Prostate gland (tissue), 2 donors: ENCODE measurements at regions not wholly inside any gene's neighbourhood (a gene's known extent, or its start where the extent isn't known, plus 50 kb on each side); places are given as distances from the start of the nearest gene placed in this dataset.

Source experiments
- DNase-seq: peaks from one replicate; pipeline ENCODE4 v3.0.0-alpha.2; 2019; ENCODE audit warnings: low spot score
- H3K27ac ChIP-seq, 2 donors: fragments of 200-600 bp; sonication (generic); 2 replicates each; pipeline ENCODE4 v1.5.1; 2017 to 2019
- H3K27me3 ChIP-seq: fragments of 200-600 bp; sonication (generic); replicated peaks from 2 replicates; pipeline ENCODE4 v1.5.1; 2019; ENCODE audit not compliant: insufficient read depth
- H3K36me3 ChIP-seq, 2 donors: fragments of 200-600 bp; sonication (generic); 1 replicate in 1 of 2; 2 replicates in 1 of 2; pipeline versions ENCODE4 v1.5.1 to v1.8.1; 2017 to 2019
- H3K4me1 ChIP-seq: fragments of 200-600 bp; sonication (generic); replicated peaks from 2 replicates; pipeline ENCODE4 v1.5.1; 2019
- H3K4me3 ChIP-seq, 2 donors: fragments of 200-600 bp; sonication (generic); 2 replicates each; pipeline ENCODE4 v1.5.1; 2017 to 2019
- H3K9me3 ChIP-seq: fragments of 200-600 bp; sonication (generic); 2 replicates; pipeline ENCODE4 v1.5.1; 2017
- CTCF ChIP-seq, 4 experiments: fragments of 200-600 bp in 2 of 4; fragments of 450-650 bp in 2 of 4; sonication (generic) in 2 of 4; IDR thresholded peaks; 1 replicate in 3 of 4; 2 replicates in 1 of 4; pipeline ENCODE4 v1.5.1; 2016 to 2019; ENCODE audit warnings: antibody characterized with exemption in 4 of 4, mild to moderate bottlenecking in 2 of 4, moderate library complexity in 2 of 4
- POLR2A ChIP-seq: fragments of 450-650 bp; IDR thresholded peaks from one replicate; pipeline ENCODE4 v1.6.1; 2016; ENCODE audit warnings: antibody characterized with exemption, mild to moderate bottlenecking
- POLR2AphosphoS5 ChIP-seq: sonication (generic); formaldehyde crosslinking; IDR thresholded peaks from one replicate; pipeline ENCODE4 v1.6.1; 2017; ENCODE audit warnings: antibody characterized with exemption
- WGBS: methylation state at CpG from one replicate; pipeline ENCODE4 v1.1.5; 2018; 5-methylcytosine and 5-hydroxymethylcytosine counted together
- intact Hi-C: fragments of 100-400 bp; cut with DNase I; formaldehyde crosslinking; loops from one replicate; pipeline ENCODE4 v1.14.2; 2022

GRCh38 chr17:15031975-15032374, 233.2 kb downstream of the PMP22 start:
- DNase-seq: no peak
- Histone ChIP-seq H3K27me3 (peaks cover 2% of the 10 kb centered on the region), H3K36me3 (no peaks in the 10 kb centered on the region), H3K27ac (no peak overlapping the region), H3K4me1 (no peaks in the 10 kb centered on the region), H3K4me3 (no peak overlapping the region), H3K9me3 (no peaks in the 10 kb centered on the region)
- intact Hi-C loops: no loop called here
- TF ChIP-seq POLR2A (no peak), POLR2AphosphoS5 (no peak), CTCF (IDR thresholded peaks at IDR 0.05) (no peak)
- WGBS: 33% methylated on average over 3 of the region's 3 CpGs

- H3K27ac ChIP-seq: no peak overlapping the region
- no peak for DNase-seq
- no peaks in the 10 kb centered on the region for H3K36me3 ChIP-seq
- 77% methylated on average over 1 of the region's 1 CpG for WGBS
- H3K4me3 ChIP-seq: no peak overlapping the region
- intact Hi-C loops: no loop called here
- no peak for TF ChIP-seq POLR2A
- no peak for TF ChIP-seq CTCF (IDR thresholded peaks at IDR 0.05)
- TF ChIP-seq POLR2AphosphoS5: no peak
- no peaks in the 10 kb centered on the region for H3K9me3 ChIP-seq
- no peaks in the 10 kb centered on the region for H3K4me1 ChIP-seq
- peaks cover 2% of the 10 kb centered on the region for H3K27me3 ChIP-seq
These were observed 235.7 kb downstream of the PMP22 start for GRCh38 chr17:15029469-15029868.

GRCh38 chr17:15027853-15028252, 237.3 kb downstream of the PMP22 start:
- no peak overlapping the region for H3K27ac ChIP-seq
- no peak overlapping the region for H3K4me3 ChIP-seq
- 91% methylated on average over 1 of the region's 1 CpG for WGBS
- TF ChIP-seq POLR2A (no peak), POLR2AphosphoS5 (no peak), CTCF (IDR thresholded peaks at IDR 0.05) (no peak)
- no peaks in the 10 kb centered on the region for H3K36me3 ChIP-seq
- H3K9me3 ChIP-seq: no peaks in the 10 kb centered on the region
- peaks cover 2% of the 10 kb centered on the region for H3K27me3 ChIP-seq
- H3K4me1 ChIP-seq: no peaks in the 10 kb centered on the region
- intact Hi-C loops: no loop called here
- DNase-seq: no peak

GRCh38 chr17:15026088-15026487, 239.0 kb downstream of the PMP22 start:
- no peaks in the 10 kb centered on the region for H3K4me1 ChIP-seq
- H3K36me3 ChIP-seq: no peaks in the 10 kb centered on the region
- WGBS: 85% methylated on average over 2 of the region's 2 CpGs
- TF ChIP-seq POLR2AphosphoS5: no peak
- TF ChIP-seq CTCF (IDR thresholded peaks at IDR 0.05): no peak
- no peak for TF ChIP-seq POLR2A
- H3K4me3 ChIP-seq: no peak overlapping the region
- intact Hi-C loops: no loop called here
- no peaks in the 10 kb centered on the region for H3K9me3 ChIP-seq
- no peaks in the 10 kb centered on the region for H3K27me3 ChIP-seq
- no peak for DNase-seq
- no peak overlapping the region for H3K27ac ChIP-seq

GRCh38 chr17:15023589-15024336, 241.4 kb downstream of the PMP22 start:
- Histone ChIP-seq H3K4me1 (no peaks in the 10 kb centered on the region), H3K27me3 (no peaks in the 10 kb centered on the region), H3K9me3 (no peaks in the 10 kb centered on the region), H3K27ac (no peak overlapping the region), H3K36me3 (no peaks in the 10 kb centered on the region), H3K4me3 (no peak overlapping the region)
- DNase-seq: no peak
- TF ChIP-seq POLR2AphosphoS5 (no peak), POLR2A (no peak), CTCF (IDR thresholded peaks at IDR 0.05) (no peak)
- 89% methylated on average over 10 of the region's 10 CpGs for WGBS
- intact Hi-C loops: no loop called here
